ENCODE measurements at regions not wholly inside any gene's neighbourhood (a gene's known extent, or its start where the extent isn't known, plus 50 kb on each side); places are given as distances from the start of the nearest gene placed in this dataset.

DNA sequence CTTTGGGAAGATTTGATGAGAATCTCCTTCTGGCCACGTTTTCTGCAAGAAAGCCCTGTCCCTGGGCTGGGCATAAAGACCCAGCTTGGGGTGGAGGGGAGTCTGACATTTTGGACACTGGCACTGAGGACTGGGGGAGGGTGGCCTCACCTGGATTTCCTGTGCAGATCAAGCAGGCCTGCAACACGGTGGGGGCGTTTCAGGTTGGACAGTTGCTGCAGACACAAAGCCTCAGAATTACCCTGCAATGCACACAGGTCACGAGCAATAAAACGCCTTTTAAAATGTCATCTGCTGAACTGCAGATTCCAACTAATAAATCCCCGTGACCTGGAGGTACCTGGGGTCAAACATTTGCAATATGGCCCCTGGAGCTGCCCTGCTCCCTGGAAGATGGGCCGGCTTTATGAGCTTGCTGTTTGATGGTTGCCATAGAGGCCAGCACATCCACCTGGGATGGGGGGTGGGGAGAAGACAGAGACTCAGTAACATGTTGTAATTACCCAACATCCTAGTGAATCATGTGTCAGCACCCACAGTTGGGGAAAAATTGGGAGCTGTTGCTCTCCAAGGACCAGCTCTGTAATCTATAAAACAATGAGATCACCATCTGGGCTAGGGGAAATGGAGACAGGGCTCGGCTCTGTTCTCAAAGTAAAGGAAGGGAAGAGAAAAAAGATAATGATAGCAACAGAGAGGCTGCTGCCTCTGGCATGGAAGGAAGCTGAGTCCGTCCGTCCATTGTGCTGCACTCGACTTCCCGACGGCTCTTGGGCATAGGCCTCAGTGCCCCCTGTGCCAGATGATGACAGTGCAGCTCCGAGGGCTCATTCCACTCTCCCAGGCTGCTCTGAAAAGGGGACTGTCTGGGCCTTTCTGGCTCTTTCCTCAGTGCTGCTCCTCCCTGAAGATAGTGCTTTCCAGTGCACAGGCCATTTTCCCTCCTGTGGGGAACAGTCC lies 340.3 kb downstream of the CYRIA start:
- CTCF ChIA-PET: no interaction called here
- DNase-seq (ENCODE audit: extremely low spot score): no peak
- TF ChIP-seq TARDBP (IDR thresholded peaks at IDR 0.05): no peak
- POLR2A ChIA-PET: no interaction called here

DNA sequence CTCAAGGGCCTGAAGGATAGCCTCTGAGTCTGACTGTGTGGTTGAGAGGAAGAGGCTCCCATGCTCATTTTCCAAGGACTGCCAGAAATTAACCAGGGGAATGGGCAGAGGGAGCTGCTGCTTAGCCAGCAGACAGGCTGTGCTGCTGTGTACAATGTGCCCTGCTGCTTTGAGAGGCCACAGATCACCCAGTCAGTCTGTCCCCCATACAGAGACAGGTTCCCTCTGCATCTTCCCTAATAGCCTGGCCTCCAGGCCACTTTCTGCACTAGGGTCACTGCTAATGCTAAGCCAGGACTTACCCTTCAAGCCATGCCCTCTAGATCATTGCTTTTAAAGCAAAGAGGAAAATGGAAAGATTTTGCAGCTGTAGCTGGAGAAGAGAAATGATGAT lies 341.1 kb downstream of the CYRIA start:
- CTCF ChIA-PET: no interaction called here
- POLR2A ChIA-PET: no interaction called here
- no peak for DNase-seq (ENCODE audit: extremely low spot score)
- no peak for TF ChIP-seq FOXM1 (IDR thresholded peaks at IDR 0.05; ENCODE audit: borderline replicate concordance)
- TF ChIP-seq L3MBTL2 (conservative IDR thresholded peaks at IDR 0.05): no peak
- no peak for TF ChIP-seq FOXA1 (IDR thresholded peaks at IDR 0.05)
- TF ChIP-seq NFRKB (IDR thresholded peaks at IDR 0.05): no peak
- TF ChIP-seq LEF1 (IDR thresholded peaks at IDR 0.05; ENCODE audit: borderline replicate concordance): no peak
- no peak for TF ChIP-seq CTBP1 (IDR thresholded peaks at IDR 0.05; ENCODE audit: borderline replicate concordance)
- no peak for TF ChIP-seq SP1 (IDR thresholded peaks at IDR 0.05)
- no peak for TF ChIP-seq TARDBP (IDR thresholded peaks at IDR 0.05)
- TF ChIP-seq FOXK2 (IDR thresholded peaks at IDR 0.05): no peak
- no peak for TF ChIP-seq ARNT (IDR thresholded peaks at IDR 0.05)
- no peak for TF ChIP-seq BHLHE40 (IDR thresholded peaks at IDR 0.05; ENCODE audit: borderline replicate concordance)
- TF ChIP-seq, protein P1, sequence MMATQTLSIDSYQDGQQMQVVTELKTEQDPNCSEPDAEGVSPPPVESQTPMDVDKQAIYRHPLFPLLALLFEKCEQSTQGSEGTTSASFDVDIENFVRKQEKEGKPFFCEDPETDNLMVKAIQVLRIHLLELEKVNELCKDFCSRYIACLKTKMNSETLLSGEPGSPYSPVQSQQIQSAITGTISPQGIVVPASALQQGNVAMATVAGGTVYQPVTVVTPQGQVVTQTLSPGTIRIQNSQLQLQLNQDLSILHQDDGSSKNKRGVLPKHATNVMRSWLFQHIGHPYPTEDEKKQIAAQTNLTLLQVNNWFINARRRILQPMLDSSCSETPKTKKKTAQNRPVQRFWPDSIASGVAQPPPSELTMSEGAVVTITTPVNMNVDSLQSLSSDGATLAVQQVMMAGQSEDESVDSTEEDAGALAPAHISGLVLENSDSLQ (IDR thresholded peaks at IDR 0.05): no peak
- no peak for TF ChIP-seq ELF4 (IDR thresholded peaks at IDR 0.05)
- TF ChIP-seq ZNF384 (IDR thresholded peaks at IDR 0.05): no peak
- TF ChIP-seq HDGF (IDR thresholded peaks at IDR 0.05; ENCODE audit: borderline replicate concordance): no peak

DNA sequence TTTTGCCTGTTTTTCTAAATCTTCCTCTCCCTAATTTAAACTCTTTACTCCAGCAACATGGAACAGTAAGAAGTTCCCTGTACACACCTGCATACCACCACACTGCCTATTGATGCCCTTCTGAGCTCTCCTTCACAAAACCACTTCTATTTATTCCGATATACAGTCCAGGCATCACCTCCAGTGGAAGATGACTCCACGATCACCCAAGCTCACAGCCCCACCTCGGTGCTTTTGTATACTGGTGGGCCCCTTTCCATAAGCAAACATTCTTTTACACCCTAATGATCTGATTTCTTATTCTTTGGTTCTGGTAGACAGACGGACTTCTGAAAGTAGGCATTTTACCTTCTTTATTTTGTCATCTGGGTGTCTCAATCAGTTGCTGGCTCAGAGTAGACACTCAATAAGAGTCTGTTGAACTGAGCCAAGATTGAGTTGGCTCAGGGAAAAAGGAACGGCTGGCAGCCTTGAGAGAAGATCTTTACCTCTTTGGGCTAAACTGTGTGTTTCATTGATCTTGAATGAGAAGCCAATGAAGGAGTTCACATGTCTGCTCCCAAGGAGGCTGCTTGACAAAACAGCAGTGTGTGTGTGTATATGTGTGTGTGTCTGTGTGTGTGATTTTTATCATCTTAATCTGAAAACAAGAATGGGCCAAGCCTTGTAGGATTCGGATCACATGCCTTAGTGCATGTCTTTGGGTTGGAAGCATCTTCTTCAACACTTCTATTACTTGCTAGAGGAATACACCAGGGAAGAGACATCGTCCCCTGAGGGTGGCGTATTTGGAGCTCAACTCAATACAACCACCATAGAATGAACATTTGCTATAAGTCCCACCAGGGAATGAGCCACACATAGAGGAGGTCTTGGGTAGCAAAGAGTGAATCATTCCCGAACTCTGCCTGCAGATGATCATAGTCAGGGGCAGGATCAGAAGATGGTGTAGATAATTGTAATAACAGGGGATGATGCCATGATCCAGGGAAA lies 341.8 kb downstream of the CYRIA start:
- TF ChIP-seq BHLHE40 (IDR thresholded peaks at IDR 0.05; ENCODE audit: borderline replicate concordance): no peak
- no peak for TF ChIP-seq SUZ12 (IDR thresholded peaks at IDR 0.05)
- no peak for TF ChIP-seq ELF4 (IDR thresholded peaks at IDR 0.05)
- TF ChIP-seq HDGF (IDR thresholded peaks at IDR 0.05; ENCODE audit: borderline replicate concordance): no peak
- TF ChIP-seq LEF1 (IDR thresholded peaks at IDR 0.05; ENCODE audit: borderline replicate concordance): no peak
- TF ChIP-seq, protein P1 (IDR thresholded peaks at IDR 0.05): no peak
- no peak for TF ChIP-seq TARDBP (IDR thresholded peaks at IDR 0.05)
- no peak for TF ChIP-seq FOXA1 (IDR thresholded peaks at IDR 0.05)
- TF ChIP-seq SP1 (IDR thresholded peaks at IDR 0.05): no peak
- no peak for TF ChIP-seq FOXK2 (IDR thresholded peaks at IDR 0.05)
- TF ChIP-seq ZNF384 (IDR thresholded peaks at IDR 0.05): no peak
- POLR2A ChIA-PET: no interaction called here
- CTCF ChIA-PET: no interaction called here
- DNase-seq (ENCODE audit: extremely low spot score): no peak

DNA sequence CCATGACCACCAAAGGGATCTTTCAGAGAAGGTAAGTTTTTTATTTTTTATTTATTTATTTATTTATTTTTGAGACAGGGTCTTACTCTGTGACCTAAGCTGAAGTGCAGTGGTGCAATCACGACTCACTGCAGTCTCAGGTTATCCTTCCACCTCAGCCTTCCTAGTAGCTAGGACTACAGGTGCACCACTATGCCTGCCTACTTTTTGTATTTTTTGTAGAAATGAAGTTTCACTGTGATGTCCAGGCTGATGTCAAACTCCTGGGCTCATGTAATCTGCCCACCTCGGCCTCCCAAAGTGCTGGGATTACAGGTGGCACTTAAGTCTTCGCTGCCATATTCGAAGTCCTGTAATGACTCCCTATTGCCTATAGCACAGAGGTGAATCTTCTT lies 342.5 kb downstream of the CYRIA start:
- CTCF ChIA-PET: no interaction called here
- POLR2A ChIA-PET: no interaction called here
- TF ChIP-seq BHLHE40 (IDR thresholded peaks at IDR 0.05; ENCODE audit: borderline replicate concordance) (no peak), ARNT (IDR thresholded peaks at IDR 0.05) (no peak), SUZ12 (IDR thresholded peaks at IDR 0.05) (no peak), ELF4 (IDR thresholded peaks at IDR 0.05) (no peak), HDGF (IDR thresholded peaks at IDR 0.05; ENCODE audit: borderline replicate concordance) (no peak), TARDBP (IDR thresholded peaks at IDR 0.05) (no peak), L3MBTL2 (conservative IDR thresholded peaks at IDR 0.05) (no peak), FOXK2 (IDR thresholded peaks at IDR 0.05) (no peak), CTBP1 (IDR thresholded peaks at IDR 0.05; ENCODE audit: borderline replicate concordance) (no peak), FOXA1 (IDR thresholded peaks at IDR 0.05) (no peak), FOXM1 (IDR thresholded peaks at IDR 0.05; ENCODE audit: borderline replicate concordance) (no peak), NFRKB (IDR thresholded peaks at IDR 0.05) (no peak), SP1 (IDR thresholded peaks at IDR 0.05) (no peak), ZNF384 (IDR thresholded peaks at IDR 0.05) (no peak), LEF1 (IDR thresholded peaks at IDR 0.05; ENCODE audit: borderline replicate concordance) (no peak)
- DNase-seq (ENCODE audit: extremely low spot score): no peak

DNA sequence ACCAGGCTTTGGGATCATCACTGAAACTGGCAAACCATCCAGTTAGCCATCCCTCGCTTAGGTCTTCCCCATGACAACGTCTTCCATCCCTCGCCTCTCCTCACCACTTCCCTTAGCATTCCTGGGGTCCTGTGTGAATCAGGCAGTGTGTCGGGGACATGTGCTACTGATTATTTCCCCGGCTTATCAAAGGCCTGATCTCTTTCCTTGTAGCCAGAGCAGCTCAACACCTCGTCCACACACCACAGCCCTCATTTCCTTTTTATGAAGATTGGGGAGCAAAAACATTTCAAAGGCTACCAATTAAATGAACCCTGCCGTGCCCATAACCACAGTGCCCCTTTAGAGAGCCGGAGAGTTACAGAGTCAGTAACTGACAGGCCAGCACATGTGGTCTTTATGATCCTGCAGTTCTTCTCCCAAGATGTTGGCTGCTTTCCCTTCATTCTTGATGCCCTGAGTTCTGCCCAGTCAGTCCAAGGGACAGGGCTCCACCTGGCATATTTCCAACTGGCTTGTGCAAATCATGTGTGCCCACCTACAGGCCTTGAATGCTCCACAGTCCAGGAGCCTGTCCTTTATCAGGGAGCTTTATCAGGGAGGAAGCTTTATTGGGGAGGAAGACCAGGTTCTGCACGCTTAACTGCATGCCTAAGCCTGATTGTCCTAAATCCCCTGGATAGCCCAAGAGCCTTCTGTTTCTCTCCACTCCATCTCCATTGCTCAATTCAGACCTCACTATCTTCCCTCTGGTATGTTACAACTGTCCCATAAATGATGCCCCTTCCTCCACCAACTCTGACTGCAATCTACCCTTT lies 343.1 kb downstream of the CYRIA start:
- no peak for DNase-seq (ENCODE audit: extremely low spot score)
- POLR2A ChIA-PET: no interaction called here
- TF ChIP-seq LEF1 (IDR thresholded peaks at IDR 0.05; ENCODE audit: borderline replicate concordance): no peak
- no peak for TF ChIP-seq FOXK2 (IDR thresholded peaks at IDR 0.05)
- TF ChIP-seq SUZ12 (IDR thresholded peaks at IDR 0.05): no peak
- TF ChIP-seq FOXA1 (IDR thresholded peaks at IDR 0.05): no peak
- no peak for TF ChIP-seq TARDBP (IDR thresholded peaks at IDR 0.05)
- TF ChIP-seq ARNT (IDR thresholded peaks at IDR 0.05): no peak
- TF ChIP-seq, protein P1 (IDR thresholded peaks at IDR 0.05): no peak
- no peak for TF ChIP-seq BHLHE40 (IDR thresholded peaks at IDR 0.05; ENCODE audit: borderline replicate concordance)
- TF ChIP-seq ELF4 (IDR thresholded peaks at IDR 0.05): no peak
- CTCF ChIA-PET: interaction anchor here (1.0 kb wide), 1 partner anchor 13 kb away, joined by 3 read pairs; no protein-coding TSS in a partner anchor
